GM12873 (cell line): ENCODE measurements at regions not wholly inside any gene's neighbourhood (a gene's known extent, or its start where the extent isn't known, plus 50 kb on each side); places are given as distances from the start of the nearest gene placed in this dataset.

Experiments used
- CTCF ChIP-seq: IDR thresholded peaks from 2 replicates; pipeline ENCODE4 v1.5.1; 2012; ENCODE audit warnings: low read depth, mild to moderate bottlenecking, moderate library complexity, low read length, control low read depth; ENCODE audit not compliant: insufficient read depth; ENCODE audit errors: missing control alignments

GRCh38 chr15:93517176-93517575, 428.2 kb upstream of the RGMA start:
- no peak for TF ChIP-seq CTCF

- no peak for TF ChIP-seq CTCF
Observed at GRCh38 chr15:93515256-93516051, 426.4 kb upstream of the RGMA start.

GRCh38 chr15:93506646-93507045, 417.6 kb upstream of the RGMA start:
- TF ChIP-seq CTCF: no peak

- TF ChIP-seq CTCF: no peak
Observed at GRCh38 chr15:93505506-93505905, 416.5 kb upstream of the RGMA start.

GRCh38 chr15:93501946-93502345, 412.9 kb upstream of the RGMA start:
- no peak for TF ChIP-seq CTCF

- no peak for TF ChIP-seq CTCF
Observed at GRCh38 chr15:93500155-93500554, 411.1 kb upstream of the RGMA start.

GRCh38 chr15:93497291-93497690, 408.3 kb upstream of the RGMA start:
- TF ChIP-seq CTCF: no peak
